ENCODE measurements at regions not wholly inside any gene's neighbourhood (a gene's known extent, or its start where the extent isn't known, plus 50 kb on each side); places are given as distances from the start of the nearest gene placed in this dataset.

- H3K79me2 ChIP-seq (ENCODE audit: insufficient read depth, low read depth), result no peaks in the 10 kb centered on the region
- H2AFZ ChIP-seq (ENCODE audit: low read depth), result no peak overlapping the region
- H4K20me1 ChIP-seq (ENCODE audit: insufficient read depth), result no peaks in the 10 kb centered on the region
- H3K9ac ChIP-seq, result no peak overlapping the region
- no peak overlapping the region for H3K4me3 ChIP-seq (IDR thresholded peaks at IDR 0.05; ENCODE audit: insufficient read depth, low read depth, low read length)
- no peaks in the 10 kb centered on the region for H3K27me3 ChIP-seq (ENCODE audit: insufficient read depth, low read depth)
- H3K36me3 ChIP-seq (ENCODE audit: insufficient read depth), result no peaks in the 10 kb centered on the region
- no peaks in the 10 kb centered on the region for H3K4me1 ChIP-seq (ENCODE audit: low read depth, poor library complexity, severe bottlenecking)
- no peak overlapping the region for H3K27ac ChIP-seq
- no peak overlapping the region for H3K4me2 ChIP-seq
- no peak for TF ChIP-seq CTCF (conservative IDR thresholded peaks at IDR 0.05; ENCODE audit: low read depth, low read length)
Observed at GRCh38 chr13:58964048-58964447, 1199.7 kb downstream of the DIAPH3 start.

DNA sequence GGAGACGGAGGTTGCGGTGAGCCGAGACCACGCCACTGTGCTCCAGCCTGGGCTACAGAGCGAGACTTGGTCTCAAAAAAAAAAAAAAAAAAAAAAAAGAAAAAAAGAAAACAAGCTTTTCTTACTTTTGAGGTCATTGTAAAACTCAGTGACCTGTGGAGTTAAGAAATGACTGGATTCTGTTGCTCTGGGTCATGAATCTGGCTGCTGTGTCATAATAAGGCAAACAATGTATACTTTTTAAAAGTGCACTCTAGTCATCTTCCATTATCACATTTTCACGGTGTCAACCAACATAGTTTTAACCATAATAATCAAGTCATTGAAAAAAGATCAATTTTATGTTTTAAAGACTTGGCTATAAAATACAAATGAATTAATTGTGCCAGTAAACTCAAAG lies 1186.6 kb downstream of the DIAPH3 start:
- TF ChIP-seq CTCF (conservative IDR thresholded peaks at IDR 0.05; ENCODE audit: low read depth, low read length), result no peak
- Histone ChIP-seq H3K79me2 (ENCODE audit: insufficient read depth, low read depth) (no peaks in the 10 kb centered on the region), H3K4me2 (no peak overlapping the region), H3K27ac (no peak overlapping the region), H3K27me3 (ENCODE audit: insufficient read depth, low read depth) (no peaks in the 10 kb centered on the region), H3K4me3 (IDR thresholded peaks at IDR 0.05; ENCODE audit: insufficient read depth, low read depth, low read length) (no peak overlapping the region), H4K20me1 (ENCODE audit: insufficient read depth) (no peaks in the 10 kb centered on the region), H2AFZ (ENCODE audit: low read depth) (no peak overlapping the region), H3K4me1 (ENCODE audit: low read depth, poor library complexity, severe bottlenecking) (no peaks in the 10 kb centered on the region), H3K36me3 (ENCODE audit: insufficient read depth) (no peaks in the 10 kb centered on the region), H3K9ac (no peak overlapping the region)

- no peaks in the 10 kb centered on the region for H3K4me1 ChIP-seq (ENCODE audit: low read depth, poor library complexity, severe bottlenecking)
Observed at GRCh38 chr13:58978331-58978730, 1185.4 kb downstream of the DIAPH3 start.

GRCh38 chr13:58979851-58980250 lies 1183.9 kb downstream of the DIAPH3 start:
- H3K4me2 ChIP-seq, result no peak overlapping the region
- no peaks in the 10 kb centered on the region for H4K20me1 ChIP-seq (ENCODE audit: insufficient read depth)
- no peaks in the 10 kb centered on the region for H3K27me3 ChIP-seq (ENCODE audit: insufficient read depth, low read depth)
- no peak overlapping the region for H2AFZ ChIP-seq (ENCODE audit: low read depth)
- no peaks in the 10 kb centered on the region for H3K36me3 ChIP-seq (ENCODE audit: insufficient read depth)
- H3K27ac ChIP-seq, result no peak overlapping the region
- H3K4me1 ChIP-seq (ENCODE audit: low read depth, poor library complexity, severe bottlenecking), result no peaks in the 10 kb centered on the region
- H3K4me3 ChIP-seq (IDR thresholded peaks at IDR 0.05; ENCODE audit: insufficient read depth, low read depth, low read length), result no peak overlapping the region
- H3K79me2 ChIP-seq (ENCODE audit: insufficient read depth, low read depth), result no peaks in the 10 kb centered on the region
- no peak for TF ChIP-seq CTCF (conservative IDR thresholded peaks at IDR 0.05; ENCODE audit: low read depth, low read length)
- H3K9ac ChIP-seq, result no peak overlapping the region

More at GRCh38 chr13:58978331-58978730, 1185.4 kb downstream of the DIAPH3 start:
- Histone ChIP-seq H3K79me2 (ENCODE audit: insufficient read depth, low read depth) (no peaks in the 10 kb centered on the region), H3K4me2 (no peak overlapping the region), H2AFZ (ENCODE audit: low read depth) (no peak overlapping the region), H3K4me3 (IDR thresholded peaks at IDR 0.05; ENCODE audit: insufficient read depth, low read depth, low read length) (no peak overlapping the region), H3K36me3 (ENCODE audit: insufficient read depth) (no peaks in the 10 kb centered on the region), H3K9ac (no peak overlapping the region), H3K27ac (no peak overlapping the region), H3K27me3 (ENCODE audit: insufficient read depth, low read depth) (no peaks in the 10 kb centered on the region), H4K20me1 (ENCODE audit: insufficient read depth) (no peaks in the 10 kb centered on the region)
- no peak for TF ChIP-seq CTCF (conservative IDR thresholded peaks at IDR 0.05; ENCODE audit: low read depth, low read length)
